ENCODE measurements at regions not wholly inside any gene's neighbourhood (a gene's known extent, or its start where the extent isn't known, plus 50 kb on each side); places are given as distances from the start of the nearest gene placed in this dataset.

DNA sequence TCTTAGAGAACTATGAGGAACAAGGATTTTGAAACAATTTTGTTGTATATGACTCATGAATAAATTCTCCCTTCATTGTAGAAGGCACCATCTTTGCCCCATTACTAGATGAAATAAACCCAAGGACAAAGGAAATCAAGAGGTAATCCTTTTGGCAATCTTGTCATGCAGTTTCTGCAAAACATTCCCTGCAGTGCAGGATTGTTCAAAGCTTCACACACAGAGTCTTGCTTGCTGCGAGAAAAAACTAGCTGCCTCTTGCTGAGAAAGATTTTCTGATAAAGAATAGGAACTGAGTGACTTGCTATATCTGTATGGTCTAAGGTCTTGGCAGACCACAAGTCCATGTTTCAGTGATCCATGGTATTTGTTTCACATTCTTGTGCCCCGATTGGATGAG is 657.4 kb upstream of the ADGRL4 start:
- POLR2A ChIA-PET, result no interaction called here
- no peak for ATAC-seq

DNA sequence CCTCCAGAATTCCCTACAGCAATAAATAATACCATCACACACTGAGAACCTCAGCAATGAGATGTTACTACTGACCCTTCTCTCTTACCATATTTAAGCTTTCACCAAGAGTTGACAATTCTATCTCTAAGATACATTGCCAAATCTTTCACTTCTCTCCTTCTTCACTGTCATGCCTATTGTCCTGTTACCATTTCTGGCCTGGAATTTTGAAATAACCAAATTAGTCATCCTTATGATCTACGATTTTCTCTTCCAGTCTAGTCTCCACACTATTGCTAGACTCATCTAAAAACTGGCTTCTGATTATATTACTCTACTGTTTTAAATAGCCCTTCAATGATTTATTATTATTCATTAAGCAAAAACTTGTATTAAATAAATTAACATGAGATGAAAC is 656.1 kb upstream of the ADGRL4 start:
- no TSS peak for BruUV-seq (replicated peaks)
- ATAC-seq (no peak), DNase-seq (ENCODE audit: low read depth, low spot score) (no peak)
- TF ChIP-seq CTCF (IDR thresholded peaks at IDR 0.05) (no peak), POLR2AphosphoS5 (IDR thresholded peaks at IDR 0.05; ENCODE audit: low read depth, low read length) (no peak), SIN3A (IDR thresholded peaks at IDR 0.05; ENCODE audit: borderline replicate concordance, insufficient read depth, low read depth, low read length) (no peak), TCF7L2 (IDR thresholded peaks at IDR 0.05; ENCODE audit: low read depth, low read length) (no peak), REST (IDR thresholded peaks at IDR 0.05; ENCODE audit: insufficient read depth in 1 of 2, low read depth in 2 of 2, low read length in 1 of 2) (no peak)
- CTCF ChIA-PET, result no interaction called here
- H3K27me3 ChIP-seq (ENCODE audit: control insufficient read depth, insufficient read depth, low read length), result no peaks in the 10 kb centered on the region
- no peaks in the 10 kb centered on the region for H3K4me1 ChIP-seq (ENCODE audit: control insufficient read depth, insufficient read depth, low read length)
- POLR2A ChIA-PET, result no interaction called here
- in situ Hi-C loops (cut with HindIII; ENCODE audit: low pct_unique_long_range_greater_than_20kb, low sequenced_read_pairs), result no loop called here
- H3K27ac ChIP-seq (ENCODE audit: low read length), result no peak overlapping the region
- H3K36me3 ChIP-seq (ENCODE audit: control insufficient read depth, insufficient read depth, low read length), result no peaks in the 10 kb centered on the region
- intact Hi-C loops (cut with micrococcal nuclease; ENCODE audit: unreplicated experiment), result no loop called here
- no peaks in the 10 kb centered on the region for H3K9me3 ChIP-seq (ENCODE audit: control insufficient read depth, insufficient read depth, low read depth, low read length)
- no peak overlapping the region for H3K4me3 ChIP-seq (ENCODE audit: low read depth in 2 of 2, low read length in 2 of 2)

More for the DNA sequence above, 657.4 kb upstream of the ADGRL4 start:
- Histone ChIP-seq H3K9me3 (ENCODE audit: control insufficient read depth, insufficient read depth, low read depth, low read length) (no peaks in the 10 kb centered on the region), H3K27ac (ENCODE audit: low read length) (no peak overlapping the region), H3K27me3 (ENCODE audit: control insufficient read depth, insufficient read depth, low read length) (no peaks in the 10 kb centered on the region), H3K36me3 (ENCODE audit: control insufficient read depth, insufficient read depth, low read length) (no peaks in the 10 kb centered on the region), H3K4me3 (ENCODE audit: low read depth in 2 of 2, low read length in 2 of 2) (no peak overlapping the region), H3K4me1 (ENCODE audit: control insufficient read depth, insufficient read depth, low read length) (no peaks in the 10 kb centered on the region)
- TF ChIP-seq TCF7L2 (IDR thresholded peaks at IDR 0.05; ENCODE audit: low read depth, low read length), result no peak
- TF ChIP-seq SIN3A (IDR thresholded peaks at IDR 0.05; ENCODE audit: borderline replicate concordance, insufficient read depth, low read depth, low read length), result no peak
- TF ChIP-seq CTCF (IDR thresholded peaks at IDR 0.05), result no peak
- no peak for TF ChIP-seq POLR2AphosphoS5 (IDR thresholded peaks at IDR 0.05; ENCODE audit: low read depth, low read length)
- no peak for TF ChIP-seq REST (IDR thresholded peaks at IDR 0.05; ENCODE audit: insufficient read depth in 1 of 2, low read depth in 2 of 2, low read length in 1 of 2)
- no TSS peak for BruUV-seq (replicated peaks)
- DNase-seq (ENCODE audit: low read depth, low spot score), result no peak
- intact Hi-C loops (cut with micrococcal nuclease; ENCODE audit: unreplicated experiment) (no loop called here), in situ Hi-C loops (cut with HindIII; ENCODE audit: low pct_unique_long_range_greater_than_20kb, low sequenced_read_pairs) (no loop called here)
- CTCF ChIA-PET, result no interaction called here

Measured in Panc1 (cell line).